Right atrium auricular region (tissue), 2 donors: ENCODE measurements at regions not wholly inside any gene's neighbourhood (a gene's known extent, or its start where the extent isn't known, plus 50 kb on each side); places are given as distances from the start of the nearest gene placed in this dataset.
"Not testable (repeated sequence)": the region's sequence is repeated elsewhere in the genome, so short reads cannot be mapped to it uniquely, and the experiment has no call there.

Experiments used
- DNase-seq: peaks from one replicate; pipeline ENCODE4 v3.0.0-alpha.2; 2019; ENCODE audit warnings: low spot score
- H3K27ac ChIP-seq, 2 donors: fragments of 200-600 bp; sonication (generic); 1 replicate in 1 of 2; 2 replicates in 1 of 2; pipeline ENCODE4 v1.5.1; 2016 to 2019
- H3K27me3 ChIP-seq, 2 donors: fragments of 200-600 bp; sonication (generic); one replicate each; pipeline versions ENCODE4 v1.5.1 to v1.6.0; 2017 to 2019
- H3K36me3 ChIP-seq: fragments of 200-600 bp; sonication (generic); one replicate; pipeline ENCODE4 v1.5.1; 2016
- H3K4me1 ChIP-seq, 2 donors: fragments of 200-600 bp; sonication (generic); one replicate each; pipeline versions ENCODE4 v1.5.1 to v1.6.0; 2017 to 2019
- H3K4me3 ChIP-seq, 2 donors: fragments of 200-600 bp; sonication (generic); 1 replicate in 1 of 2; 2 replicates in 1 of 2; pipeline ENCODE4 v1.5.1; 2017 to 2019; ENCODE audit warnings: mild to moderate bottlenecking in 1 of 2, moderate library complexity in 1 of 2
- H3K9me3 ChIP-seq, 2 donors: fragments of 200-600 bp; sonication (generic); one replicate each; pipeline ENCODE4 v1.5.1; 2019
- CTCF ChIP-seq, 2 donors: fragments of 200-600 bp; sonication (generic); IDR thresholded peaks; one replicate each; pipeline ENCODE4 v1.5.1; 2019; ENCODE audit warnings: antibody characterized with exemption in 2 of 2

GRCh38 chr1:65650682-65651081 is 142.0 kb upstream of the PDE4B start:
- no peaks in the 10 kb centered on the region for H3K27me3 ChIP-seq
- H3K36me3 ChIP-seq, result no peaks in the 10 kb centered on the region
- DNase-seq, result no peak
- no peak overlapping the region for H3K27ac ChIP-seq
- no peak for TF ChIP-seq CTCF (IDR thresholded peaks at IDR 0.05)
- no peaks in the 10 kb centered on the region for H3K9me3 ChIP-seq
- no peaks in the 10 kb centered on the region for H3K4me1 ChIP-seq
- no peak overlapping the region for H3K4me3 ChIP-seq

DNA sequence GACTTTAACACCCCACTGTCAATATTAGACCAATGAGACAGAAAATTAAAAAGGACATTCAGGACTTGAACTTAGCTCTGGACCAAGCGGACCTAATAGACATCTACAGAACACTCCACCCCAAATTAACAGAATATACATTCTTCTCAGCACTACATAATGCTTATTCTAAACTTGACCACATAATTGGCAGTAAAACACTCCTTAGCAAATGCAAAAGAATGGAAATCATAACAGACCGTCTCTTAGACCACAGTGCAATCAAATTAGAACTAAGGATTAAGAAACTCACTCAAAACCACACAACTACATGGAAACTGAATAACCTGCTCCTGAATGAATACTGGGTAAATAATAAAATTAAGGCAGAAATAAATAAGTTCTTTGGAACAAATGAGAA is 138.2 kb upstream of the PDE4B start:
- H3K36me3 ChIP-seq, H3K4me3 ChIP-seq, H3K4me1 ChIP-seq, H3K27me3 ChIP-seq, H3K27ac ChIP-seq, DNase-seq, H3K9me3 ChIP-seq: not testable (repeated sequence)

DNA sequence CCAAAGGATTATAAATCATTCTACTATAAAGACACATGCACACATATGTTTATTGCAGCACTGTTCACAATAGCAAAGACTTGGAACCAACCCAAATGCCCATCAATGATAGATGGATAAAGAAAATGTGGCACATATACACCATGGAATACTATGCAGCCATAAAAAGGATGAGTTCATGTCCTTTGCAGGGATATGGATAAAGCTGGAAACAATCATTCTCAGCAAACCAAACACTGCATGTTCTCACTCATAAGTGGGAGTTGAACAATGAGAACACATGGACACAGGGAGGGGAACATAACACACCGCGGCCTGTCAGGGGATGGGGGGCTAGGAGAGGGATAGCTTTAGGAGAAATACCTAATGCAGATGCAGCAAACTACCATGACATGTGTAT is 135.1 kb upstream of the PDE4B start:
- H3K4me1 ChIP-seq, H3K4me3 ChIP-seq, DNase-seq, H3K27me3 ChIP-seq, H3K27ac ChIP-seq, H3K9me3 ChIP-seq, H3K36me3 ChIP-seq: not testable (repeated sequence)

GRCh38 chr1:65658122-65658521 is 134.6 kb upstream of the PDE4B start:
- no peak for DNase-seq
- no peaks in the 10 kb centered on the region for H3K4me1 ChIP-seq
- no peaks in the 10 kb centered on the region for H3K9me3 ChIP-seq
- H3K36me3 ChIP-seq, result no peaks in the 10 kb centered on the region
- H3K4me3 ChIP-seq, result no peak overlapping the region
- no peak for TF ChIP-seq CTCF (IDR thresholded peaks at IDR 0.05)
- H3K27ac ChIP-seq, result no peak overlapping the region
- no peaks in the 10 kb centered on the region for H3K27me3 ChIP-seq

DNA sequence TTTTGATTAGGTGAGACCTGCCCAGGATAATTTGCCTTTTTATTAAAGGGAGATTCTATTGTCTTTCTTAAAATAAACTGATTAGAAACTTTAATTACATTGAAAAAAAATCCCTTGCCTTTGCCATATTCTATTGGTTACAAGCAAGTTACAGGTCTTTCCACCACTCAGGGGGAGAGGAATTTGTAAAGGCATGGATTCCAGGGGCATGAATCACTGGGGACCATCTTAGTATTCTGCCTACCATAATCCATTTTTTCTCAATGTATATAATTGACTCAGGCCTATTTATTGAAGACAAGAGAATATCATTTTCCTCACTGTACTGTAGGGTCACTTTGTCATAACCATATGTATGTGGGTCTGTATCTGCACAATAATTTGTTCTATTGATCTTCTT is 124.3 kb upstream of the PDE4B start:
- no peak for DNase-seq
- no peak overlapping the region for H3K4me3 ChIP-seq
- TF ChIP-seq CTCF (IDR thresholded peaks at IDR 0.05), result no peak

GRCh38 chr1:65670518-65670917 is 122.2 kb upstream of the PDE4B start:
- no peak for TF ChIP-seq CTCF (IDR thresholded peaks at IDR 0.05)
- DNase-seq, result no peak
- no peaks in the 10 kb centered on the region for H3K36me3 ChIP-seq
- no peaks in the 10 kb centered on the region for H3K27me3 ChIP-seq
- no peak overlapping the region for H3K4me3 ChIP-seq
- no peaks in the 10 kb centered on the region for H3K4me1 ChIP-seq
- no peak overlapping the region for H3K27ac ChIP-seq
- peaks cover 0 to 9% of the 10 kb centered on the region in 2 donors for H3K9me3 ChIP-seq

More for the DNA sequence above, 124.3 kb upstream of the PDE4B start:
- Histone ChIP-seq H3K9me3 (peaks cover 0 to 9% of the 10 kb centered on the region in 2 donors), H3K27me3 (no peaks in the 10 kb centered on the region), H3K36me3 (no peaks in the 10 kb centered on the region), H3K27ac (no peak overlapping the region), H3K4me1 (no peaks in the 10 kb centered on the region)

DNA sequence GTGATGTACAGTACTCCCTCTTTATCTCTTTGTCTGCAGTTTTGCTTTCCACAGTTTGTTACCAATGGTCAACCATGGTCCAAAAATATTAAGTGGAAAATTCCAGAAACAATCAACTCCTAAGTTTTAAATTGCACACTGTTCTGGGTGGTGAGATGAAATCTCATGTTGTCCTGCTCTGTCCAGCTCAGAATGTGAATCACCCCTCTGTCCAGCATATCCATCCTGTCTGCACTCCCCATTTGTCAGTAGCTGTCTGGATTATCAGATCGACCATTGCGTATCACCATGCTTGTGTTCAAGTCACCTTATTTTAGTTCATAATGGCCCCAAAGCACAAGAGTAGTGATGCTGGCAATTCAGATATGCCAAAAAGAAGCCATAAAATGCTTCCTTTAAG is 118.2 kb upstream of the PDE4B start:
- no peaks in the 10 kb centered on the region for H3K27me3 ChIP-seq
- no peaks in the 10 kb centered on the region for H3K9me3 ChIP-seq
- DNase-seq, result no peak

More for the DNA sequence above, 118.2 kb upstream of the PDE4B start:
- no peak overlapping the region for H3K27ac ChIP-seq
- no peak for TF ChIP-seq CTCF (IDR thresholded peaks at IDR 0.05)
- no peak overlapping the region for H3K4me3 ChIP-seq
- H3K36me3 ChIP-seq, result no peaks in the 10 kb centered on the region
- no peaks in the 10 kb centered on the region for H3K4me1 ChIP-seq
